ENCODE measurements at regions not wholly inside any gene's neighbourhood (a gene's known extent, or its start where the extent isn't known, plus 50 kb on each side); places are given as distances from the start of the nearest gene placed in this dataset.

GRCh38 chr14:65920996-65921395, 508.5 kb downstream of the FUT8 start:
- no peak overlapping the region for H3K4me3 ChIP-seq
- no peak for DNase-seq
- no peak for TF ChIP-seq POLR2A (IDR thresholded peaks at IDR 0.05)
- TF ChIP-seq, protein P1, sequence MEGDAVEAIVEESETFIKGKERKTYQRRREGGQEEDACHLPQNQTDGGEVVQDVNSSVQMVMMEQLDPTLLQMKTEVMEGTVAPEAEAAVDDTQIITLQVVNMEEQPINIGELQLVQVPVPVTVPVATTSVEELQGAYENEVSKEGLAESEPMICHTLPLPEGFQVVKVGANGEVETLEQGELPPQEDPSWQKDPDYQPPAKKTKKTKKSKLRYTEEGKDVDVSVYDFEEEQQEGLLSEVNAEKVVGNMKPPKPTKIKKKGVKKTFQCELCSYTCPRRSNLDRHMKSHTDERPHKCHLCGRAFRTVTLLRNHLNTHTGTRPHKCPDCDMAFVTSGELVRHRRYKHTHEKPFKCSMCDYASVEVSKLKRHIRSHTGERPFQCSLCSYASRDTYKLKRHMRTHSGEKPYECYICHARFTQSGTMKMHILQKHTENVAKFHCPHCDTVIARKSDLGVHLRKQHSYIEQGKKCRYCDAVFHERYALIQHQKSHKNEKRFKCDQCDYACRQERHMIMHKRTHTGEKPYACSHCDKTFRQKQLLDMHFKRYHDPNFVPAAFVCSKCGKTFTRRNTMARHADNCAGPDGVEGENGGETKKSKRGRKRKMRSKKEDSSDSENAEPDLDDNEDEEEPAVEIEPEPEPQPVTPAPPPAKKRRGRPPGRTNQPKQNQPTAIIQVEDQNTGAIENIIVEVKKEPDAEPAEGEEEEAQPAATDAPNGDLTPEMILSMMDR (IDR thresholded peaks at IDR 0.05) = no peak
- H3K36me3 ChIP-seq = no peaks in the 10 kb centered on the region
- no peaks in the 10 kb centered on the region for H3K9me3 ChIP-seq
- H3K27ac ChIP-seq = no peak overlapping the region
- H3K27me3 ChIP-seq = no peaks in the 10 kb centered on the region
- H3K4me1 ChIP-seq = no peaks in the 10 kb centered on the region

- no peak for DNase-seq
- Histone ChIP-seq H3K27me3 (no peaks in the 10 kb centered on the region), H3K27ac (no peak overlapping the region), H3K4me1 (no peaks in the 10 kb centered on the region), H3K36me3 (no peaks in the 10 kb centered on the region), H3K9me3 (no peaks in the 10 kb centered on the region), H3K4me3 (no peak overlapping the region)
- TF ChIP-seq, protein P1 (IDR thresholded peaks at IDR 0.05) = no peak
- no peak for TF ChIP-seq POLR2A (IDR thresholded peaks at IDR 0.05)
Measured at GRCh38 chr14:65922142-65922541, 509.6 kb downstream of the FUT8 start.

DNA sequence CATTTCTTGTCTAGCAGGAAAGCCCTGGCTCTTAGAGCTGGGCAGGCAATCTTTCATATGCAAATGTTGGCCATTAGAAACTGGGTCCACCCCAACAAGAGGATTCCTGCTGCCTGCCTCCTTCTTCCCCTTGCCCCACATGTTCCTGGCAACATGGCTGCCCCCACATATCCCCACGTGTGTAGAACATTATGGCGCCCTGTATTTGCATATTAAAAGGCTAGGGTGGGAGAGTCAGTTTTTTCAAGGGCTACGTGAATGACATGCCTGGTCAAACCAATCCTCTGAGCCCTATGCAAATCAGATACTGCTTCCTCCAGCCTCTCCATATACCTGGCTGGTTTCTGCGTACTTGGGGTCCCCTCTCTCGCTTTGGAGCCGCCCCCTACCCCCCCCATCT, 514.0 kb downstream of the FUT8 start:
- Histone ChIP-seq H3K27me3 (no peaks in the 10 kb centered on the region), H3K4me3 (no peak overlapping the region), H3K36me3 (no peaks in the 10 kb centered on the region), H3K4me1 (no peaks in the 10 kb centered on the region), H3K27ac (no peak overlapping the region), H3K9me3 (no peaks in the 10 kb centered on the region)
- TF ChIP-seq, protein P1 (IDR thresholded peaks at IDR 0.05) = no peak
- no peak for TF ChIP-seq POLR2A (IDR thresholded peaks at IDR 0.05)
- DNase-seq = no peak

DNA sequence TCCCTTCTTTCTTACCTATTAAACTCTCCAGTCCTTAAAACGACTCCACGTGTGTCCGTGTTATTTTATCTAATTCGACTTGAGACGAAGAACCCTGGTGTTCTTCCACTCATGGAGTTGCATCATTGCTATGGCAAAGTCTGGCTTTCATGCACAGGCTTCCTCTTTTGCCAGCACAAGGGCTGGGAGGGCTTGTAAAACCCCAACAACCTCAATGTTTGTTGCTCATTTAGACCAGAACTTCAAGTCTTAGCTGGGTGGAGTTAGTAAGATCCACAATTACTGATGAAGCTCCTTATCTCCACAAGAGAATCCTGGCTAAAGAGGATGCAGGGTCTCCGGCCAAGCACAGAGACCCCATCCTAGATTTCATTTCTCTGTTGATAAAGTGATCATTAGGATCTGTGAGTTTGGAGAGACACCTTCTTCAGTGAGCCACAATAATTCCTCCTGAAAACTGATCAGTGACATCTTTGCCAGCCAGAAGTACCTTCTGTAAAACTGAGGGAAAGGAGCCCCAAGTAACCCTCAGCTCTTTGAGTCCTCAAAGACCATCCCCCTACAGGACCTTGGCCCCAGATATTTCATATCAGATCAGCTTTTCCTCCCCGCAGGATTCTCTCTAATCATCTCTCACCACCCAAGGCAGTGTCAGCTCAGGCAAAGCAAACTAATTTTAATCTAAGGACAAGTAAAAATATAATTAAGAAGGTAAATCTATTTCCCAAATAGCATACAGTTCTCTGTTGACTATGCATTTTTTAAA, 514.6 kb downstream of the FUT8 start:
- no peaks in the 10 kb centered on the region for H3K4me1 ChIP-seq
- no peaks in the 10 kb centered on the region for H3K9me3 ChIP-seq
- no peaks in the 10 kb centered on the region for H3K36me3 ChIP-seq
- H3K27me3 ChIP-seq = no peaks in the 10 kb centered on the region
- H3K27ac ChIP-seq = no peak overlapping the region
- TF ChIP-seq, protein P1 (IDR thresholded peaks at IDR 0.05) = no peak
- TF ChIP-seq POLR2A (IDR thresholded peaks at IDR 0.05) = no peak
- DNase-seq = no peak
- H3K4me3 ChIP-seq = no peak overlapping the region

- Histone ChIP-seq H3K4me3 (no peak overlapping the region), H3K27me3 (no peaks in the 10 kb centered on the region), H3K9me3 (no peaks in the 10 kb centered on the region), H3K4me1 (no peaks in the 10 kb centered on the region), H3K27ac (no peak overlapping the region), H3K36me3 (no peaks in the 10 kb centered on the region)
- TF ChIP-seq, protein P1 (IDR thresholded peaks at IDR 0.05) = no peak
- no peak for TF ChIP-seq POLR2A (IDR thresholded peaks at IDR 0.05)
- peak in 2 of 3 donors; percentile 56 to 79 for DNase-seq
Measured at GRCh38 chr14:65927931-65928356, 515.4 kb downstream of the FUT8 start.

All from Peyer's patch (tissue), 4 donors.